Duodenal mucosa (tissue), 2 donors: ENCODE measurements at regions not wholly inside any gene's neighbourhood (a gene's known extent, or its start where the extent isn't known, plus 50 kb on each side); places are given as distances from the start of the nearest gene placed in this dataset.
A peak's percentile ranks its signal among the peaks of the same experiment; 100 is the strongest.
"Not testable (repeated sequence)": the region's sequence is repeated elsewhere in the genome, so short reads cannot be mapped to it uniquely, and the experiment has no call there.

Experiments used
- H3K27ac ChIP-seq: one replicate; pipeline ENCODE4 v1.7.0; 2013; ENCODE audit warnings: low read depth, low read length
- H3K27me3 ChIP-seq, 2 donors: one replicate each; pipeline ENCODE4 v1.7.0; 2013; ENCODE audit warnings: low read length in 2 of 2, control low read depth in 1 of 2; ENCODE audit not compliant: insufficient read depth in 2 of 2, control insufficient read depth in 1 of 2
- H3K36me3 ChIP-seq, 2 donors: one replicate each; pipeline ENCODE4 v1.7.0; 2013; ENCODE audit warnings: low read length in 2 of 2, control low read depth in 1 of 2; ENCODE audit not compliant: insufficient read depth in 2 of 2, control insufficient read depth in 1 of 2
- H3K4me1 ChIP-seq, 2 donors: one replicate each; pipeline ENCODE4 v1.7.0; 2013; ENCODE audit warnings: low read length in 2 of 2, control low read depth in 1 of 2; ENCODE audit not compliant: insufficient read depth in 2 of 2, control insufficient read depth in 1 of 2
- H3K4me3 ChIP-seq, 2 donors: one replicate each; pipeline ENCODE4 v1.7.0; 2013; ENCODE audit warnings: low read length in 2 of 2, low read depth in 1 of 2
- H3K9ac ChIP-seq, 2 donors: one replicate each; pipeline ENCODE4 v1.7.0; 2013; ENCODE audit warnings: low read length in 2 of 2, low read depth in 1 of 2
- H3K9me3 ChIP-seq, 2 donors: one replicate each; pipeline ENCODE4 v1.7.0; 2013; ENCODE audit warnings: low read length in 2 of 2, control low read depth in 1 of 2; ENCODE audit not compliant: control insufficient read depth in 1 of 2

DNA sequence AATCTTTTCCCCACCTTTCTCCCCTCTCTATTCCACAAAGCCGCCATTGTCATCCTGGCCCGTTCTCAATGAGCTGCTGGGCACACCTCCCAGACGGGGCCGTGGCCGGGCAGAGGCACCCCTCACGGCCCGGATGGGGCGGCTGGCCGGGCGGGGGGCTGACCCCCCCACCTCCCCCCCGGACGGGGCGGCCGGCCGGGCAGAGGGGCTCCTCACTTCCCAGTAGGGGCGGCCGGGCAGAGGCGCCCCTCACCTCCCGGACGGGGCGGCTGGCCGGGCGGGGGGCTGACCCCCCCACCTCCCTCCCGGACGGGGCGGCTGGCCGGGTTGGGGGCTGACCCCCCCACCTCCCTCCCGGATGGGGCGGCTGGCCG is 85.6 kb downstream of the OR2B2 start:
- H3K27ac ChIP-seq, H3K36me3 ChIP-seq, H3K4me3 ChIP-seq, H3K9me3 ChIP-seq, H3K9ac ChIP-seq, H3K27me3 ChIP-seq: not testable (repeated sequence)
- peaks cover 11 to 12% of the 10 kb centered on the region in 2 donors for H3K4me1 ChIP-seq

DNA sequence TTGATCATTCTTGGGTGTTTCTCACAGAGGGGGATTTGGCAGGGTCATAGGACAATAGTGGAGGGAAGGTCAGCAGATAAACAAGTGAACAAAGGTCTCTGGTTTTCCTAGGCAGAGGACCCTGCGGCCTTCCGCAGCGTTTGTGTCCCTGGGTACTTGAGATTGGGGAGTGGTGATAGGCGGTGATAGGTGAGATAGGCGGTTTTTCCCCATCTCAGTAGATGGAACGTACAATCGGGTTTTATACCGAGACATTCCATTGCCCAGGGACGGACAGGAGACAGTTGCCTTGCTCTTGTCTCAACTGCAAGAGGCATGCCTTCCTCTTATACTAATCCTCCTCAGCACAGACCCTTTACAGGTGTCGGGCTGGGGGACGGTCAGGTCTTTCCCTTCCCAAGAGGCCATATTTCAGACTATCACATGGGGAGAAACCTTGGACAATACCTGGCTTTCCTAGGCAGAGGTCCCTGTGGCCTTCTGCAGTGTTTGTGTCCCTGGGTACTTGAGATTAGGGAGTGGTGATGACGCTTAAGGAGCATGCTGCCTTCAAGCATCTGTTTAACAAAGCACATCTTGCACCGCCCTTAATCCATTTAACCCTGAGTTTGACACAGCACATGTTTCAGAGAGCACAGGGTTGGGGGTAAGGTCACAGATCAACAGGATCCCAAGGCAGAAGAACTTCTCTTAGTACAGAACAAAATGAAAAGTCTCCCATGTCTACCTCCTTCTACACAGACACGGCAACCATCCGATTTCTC is 86.2 kb downstream of the OR2B2 start:
- peaks cover 11 to 12% of the 10 kb centered on the region in 2 donors for H3K4me1 ChIP-seq
- H3K9ac ChIP-seq, H3K4me3 ChIP-seq, H3K9me3 ChIP-seq, H3K36me3 ChIP-seq, H3K27ac ChIP-seq, H3K27me3 ChIP-seq: not testable (repeated sequence)

DNA sequence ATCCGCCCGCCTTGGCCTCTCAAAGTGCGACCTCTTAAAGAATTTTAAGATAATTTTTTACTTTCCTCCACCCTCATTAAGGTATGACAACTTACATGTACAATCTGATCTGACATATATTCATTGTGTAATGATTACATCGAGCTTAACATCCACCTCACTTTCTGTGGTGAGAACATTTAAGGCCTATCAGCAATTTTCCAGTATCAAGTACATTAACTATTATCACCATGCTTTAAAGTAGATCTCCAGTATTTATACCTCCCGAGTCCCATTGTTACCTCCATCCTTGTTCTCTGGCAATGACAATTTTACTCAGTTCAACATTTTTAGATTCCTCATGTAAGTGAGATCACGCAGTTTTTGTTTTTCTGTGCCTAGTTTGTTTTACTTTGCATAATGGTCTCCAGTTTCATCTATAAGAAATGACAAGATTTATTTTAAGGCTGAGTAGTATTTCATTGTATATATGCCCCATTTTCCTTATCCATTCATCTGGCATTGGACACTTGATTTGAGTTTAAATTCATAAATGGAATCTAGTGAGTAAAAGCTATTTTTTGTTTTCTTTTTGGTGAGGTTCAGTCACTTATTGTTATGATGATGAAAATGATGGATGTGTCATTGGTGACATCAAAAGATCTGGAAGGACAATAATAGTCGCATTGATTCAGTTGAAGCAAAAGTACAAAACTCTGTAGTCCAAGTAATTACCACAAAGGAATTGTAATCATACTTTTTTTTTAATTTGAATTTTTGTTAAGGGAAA is 87.0 kb downstream of the OR2B2 start:
- Histone ChIP-seq H3K4me3 (peak overlapping the region; percentile 70 to 80), H3K9ac (peak overlapping the region; percentile 15 to 84), H3K4me1 (peaks cover 5% of the 10 kb centered on the region in 2 donors), H3K27me3 (no peaks in the 10 kb centered on the region), H3K36me3 (no peaks in the 10 kb centered on the region), H3K27ac (peak overlapping the region; percentile 79), H3K9me3 (no peaks in the 10 kb centered on the region)

DNA sequence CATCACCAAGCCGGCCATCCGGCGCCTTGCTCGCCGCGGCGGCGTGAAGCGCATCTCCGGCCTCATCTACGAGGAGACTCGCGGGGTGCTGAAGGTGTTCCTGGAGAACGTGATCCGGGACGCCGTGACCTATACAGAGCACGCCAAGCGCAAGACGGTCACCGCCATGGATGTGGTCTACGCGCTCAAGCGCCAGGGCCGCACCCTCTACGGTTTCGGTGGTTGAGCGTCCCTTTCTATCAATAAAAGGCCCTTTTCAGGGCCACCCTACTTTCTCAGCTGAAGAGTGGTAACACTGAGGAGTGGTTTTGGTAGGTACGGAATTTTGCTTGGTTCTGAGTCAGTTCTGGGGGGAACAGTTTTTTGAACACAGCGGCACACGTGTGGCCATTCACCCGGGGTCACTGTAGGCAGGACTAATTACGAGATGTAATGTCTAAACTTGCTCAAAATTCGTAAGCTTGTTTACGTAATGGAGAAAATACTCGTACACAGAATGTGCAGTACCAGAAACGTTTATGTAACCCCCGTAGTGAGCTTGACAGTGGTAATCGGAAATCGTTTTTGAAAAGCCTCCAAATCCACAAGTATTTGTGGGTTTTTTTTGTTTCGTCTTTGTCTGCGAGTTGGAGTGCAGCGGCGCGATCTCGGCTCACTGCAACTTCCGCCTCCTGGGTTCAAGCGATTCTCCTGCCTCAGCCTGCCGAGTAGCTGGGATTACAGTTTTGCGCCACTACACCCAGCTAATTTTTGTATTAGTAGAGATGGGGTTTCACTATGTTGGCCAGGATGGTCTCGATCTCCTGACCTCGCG is 87.8 kb downstream of the OR2B2 start:
- not testable (repeated sequence) for H3K9me3 ChIP-seq, H3K36me3 ChIP-seq, H3K27me3 ChIP-seq, H3K4me1 ChIP-seq
- H3K9ac ChIP-seq: peak overlapping the region; percentile 64 to 84
- peak overlapping the region; percentile 79 for H3K27ac ChIP-seq
- H3K4me3 ChIP-seq: peak overlapping the region; percentile 70 to 80

DNA sequence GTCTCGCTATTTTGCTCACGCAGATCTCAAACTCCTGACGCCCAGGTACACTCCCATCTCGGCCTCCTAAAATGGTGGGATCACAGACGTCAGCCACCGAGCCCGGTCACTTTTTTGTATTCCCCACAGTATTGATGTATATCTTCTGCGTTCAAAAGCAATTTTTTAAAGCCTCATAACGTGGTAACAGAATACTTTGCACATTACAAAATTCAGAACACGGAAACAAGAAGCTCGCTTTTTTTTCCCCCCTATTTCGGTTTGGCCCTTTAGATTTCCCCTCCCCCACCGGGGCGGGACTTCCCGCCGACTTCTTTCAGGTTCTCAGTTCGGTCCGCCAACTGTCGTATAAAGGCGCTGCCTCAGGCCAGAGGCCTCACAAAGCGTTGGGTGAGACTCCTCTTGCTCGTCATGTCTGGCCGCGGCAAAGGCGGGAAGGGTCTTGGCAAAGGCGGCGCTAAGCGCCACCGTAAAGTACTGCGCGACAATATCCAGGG is 88.4 kb downstream of the OR2B2 start:
- H3K9me3 ChIP-seq, H3K36me3 ChIP-seq, H3K4me1 ChIP-seq, H3K27me3 ChIP-seq: not testable (repeated sequence)
- peak overlapping the region; percentile 46 for H3K27ac ChIP-seq
- H3K9ac ChIP-seq: peak overlapping the region; percentile 15 to 57
- H3K4me3 ChIP-seq: peak overlapping the region; percentile 57 to 70

DNA sequence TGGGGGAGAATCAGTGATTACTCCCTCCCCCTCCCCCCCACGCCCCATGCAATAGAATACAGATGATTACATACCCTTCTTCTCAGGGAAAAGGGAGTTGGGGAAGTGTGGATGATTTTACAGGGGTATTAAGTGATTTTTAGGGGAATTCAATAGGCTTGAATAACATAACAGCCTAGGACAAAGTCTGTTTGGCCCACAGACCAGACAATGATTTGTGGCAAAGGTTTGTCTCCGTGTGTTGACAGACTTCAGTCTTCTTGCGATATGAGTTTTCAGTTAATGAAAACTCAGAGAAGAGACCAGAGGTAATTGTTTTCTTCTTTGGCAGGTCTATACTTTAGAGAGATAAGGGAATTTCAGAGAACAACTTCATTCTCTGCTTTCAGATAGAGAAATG is 95.3 kb downstream of the OR2B2 start:
- Histone ChIP-seq H3K4me3 (no peak overlapping the region), H3K9ac (no peak overlapping the region), H3K9me3 (no peaks in the 10 kb centered on the region), H3K36me3 (no peaks in the 10 kb centered on the region), H3K27me3 (no peaks in the 10 kb centered on the region), H3K4me1 (peaks cover 0 to 14% of the 10 kb centered on the region in 2 donors), H3K27ac (no peak overlapping the region)

DNA sequence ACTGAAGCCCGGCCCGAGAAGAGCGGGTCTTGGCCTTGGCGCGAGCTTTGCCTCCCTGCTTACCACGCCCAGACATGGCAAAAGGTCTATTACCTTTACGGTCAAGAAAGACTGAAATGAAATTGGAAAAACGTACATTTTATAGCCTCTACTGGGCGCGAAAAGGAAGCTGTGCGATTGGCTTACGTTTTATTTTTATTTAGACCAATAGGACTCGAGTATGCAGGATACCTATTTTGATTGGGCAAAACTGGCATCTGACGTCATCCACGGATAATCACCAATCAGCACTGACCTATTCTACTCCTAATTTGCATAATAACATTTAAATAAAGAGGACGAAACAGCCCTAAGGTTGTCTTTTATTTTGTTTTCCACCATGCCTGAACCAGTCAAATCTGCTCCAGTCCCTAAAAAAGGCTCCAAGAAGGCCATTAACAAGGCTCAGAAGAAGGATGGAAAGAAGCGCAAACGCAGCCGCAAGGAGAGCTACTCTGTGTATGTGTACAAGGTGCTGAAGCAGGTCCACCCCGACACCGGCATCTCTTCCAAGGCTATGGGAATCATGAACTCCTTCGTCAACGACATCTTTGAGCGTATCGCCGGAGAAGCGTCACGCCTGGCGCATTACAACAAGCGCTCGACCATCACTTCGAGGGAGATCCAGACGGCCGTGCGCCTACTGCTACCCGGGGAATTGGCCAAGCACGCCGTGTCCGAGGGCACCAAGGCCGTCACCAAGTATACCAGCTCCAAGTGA is 97.4 kb downstream of the OR2B2 start:
- H3K9ac ChIP-seq: peak overlapping the region; percentile 55 to 81
- H3K36me3 ChIP-seq: no peaks in the 10 kb centered on the region
- no peaks in the 10 kb centered on the region for H3K27me3 ChIP-seq
- H3K4me1 ChIP-seq: peaks cover 11 to 30% of the 10 kb centered on the region in 2 donors
- H3K9me3 ChIP-seq: no peaks in the 10 kb centered on the region
- peak overlapping the region; percentile 41 for H3K27ac ChIP-seq
- H3K4me3 ChIP-seq: peak overlapping the region; percentile 58 to 64

DNA sequence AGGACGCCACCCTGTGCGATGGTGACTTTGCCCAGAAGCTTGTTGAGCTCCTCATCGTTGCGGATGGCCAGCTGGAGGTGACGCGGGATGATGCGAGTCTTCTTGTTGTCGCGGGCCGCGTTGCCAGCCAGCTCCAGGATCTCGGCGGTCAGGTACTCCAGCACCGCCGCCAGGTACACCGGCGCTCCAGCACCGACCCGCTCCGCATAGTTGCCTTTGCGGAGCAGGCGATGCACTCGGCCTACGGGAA is 97.9 kb downstream of the OR2B2 start:
- peak overlapping the region; percentile 22 for H3K27ac ChIP-seq
- H3K4me3 ChIP-seq: peak overlapping the region; percentile 58 to 64
- H3K27me3 ChIP-seq, H3K36me3 ChIP-seq, H3K9me3 ChIP-seq: not testable (repeated sequence)
- H3K4me1 ChIP-seq: peaks cover 11 to 30% of the 10 kb centered on the region in 2 donors
- H3K9ac ChIP-seq: peak overlapping the region; percentile 44 to 61

DNA sequence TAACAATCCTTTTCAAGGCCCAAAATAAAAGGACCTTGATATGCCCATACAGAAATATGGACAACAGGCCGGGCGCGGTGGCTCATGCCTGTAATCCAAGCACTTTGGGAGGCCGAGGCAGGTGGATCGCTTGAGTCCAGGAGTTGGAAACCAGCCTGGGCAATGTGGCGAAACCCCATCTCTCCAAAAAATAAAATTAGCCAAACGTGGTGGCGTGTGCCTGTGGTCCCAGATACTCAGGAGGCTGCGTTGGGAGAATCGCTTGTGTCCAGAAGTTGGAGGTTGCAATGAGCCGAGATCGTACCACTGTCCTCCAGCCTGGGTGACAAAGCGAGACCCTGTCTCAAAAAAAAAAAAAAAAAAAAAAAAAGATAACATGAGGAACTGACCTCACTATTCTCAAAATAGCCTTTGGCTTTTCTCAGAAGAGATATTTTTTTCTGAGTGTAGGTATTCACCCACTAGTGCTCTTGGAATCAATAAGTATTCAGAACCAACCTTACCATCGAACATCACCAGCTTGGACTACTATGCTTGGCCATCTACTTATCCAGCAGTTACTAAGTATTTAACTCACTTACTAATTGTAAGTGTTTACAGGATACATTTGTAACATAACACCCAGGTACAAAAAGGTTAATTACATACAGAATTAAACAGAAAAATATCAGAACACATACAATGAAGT is 99.2 kb downstream of the OR2B2 start:
- Histone ChIP-seq H3K27me3 (no peaks in the 10 kb centered on the region), H3K9ac (no peak overlapping the region), H3K4me3 (no peak overlapping the region), H3K36me3 (no peaks in the 10 kb centered on the region), H3K9me3 (no peaks in the 10 kb centered on the region), H3K4me1 (peaks cover 17 to 37% of the 10 kb centered on the region in 2 donors), H3K27ac (no peak overlapping the region)
